Ovary (tissue), 3 donors: ENCODE measurements at regions not wholly inside any gene's neighbourhood (a gene's known extent, or its start where the extent isn't known, plus 50 kb on each side); places are given as distances from the start of the nearest gene placed in this dataset.

ENCODE experiments used
- POLR2A ChIP-seq: fragments of 450-650 bp; IDR thresholded peaks from one replicate; pipeline ENCODE4 v1.6.1; 2017; ENCODE audit warnings: antibody characterized with exemption, mild to moderate bottlenecking, moderate library complexity
- TF ChIP-seq, protein P1 (sequence below), 3 donors: fragments of 450-650 bp in 2 of 3; fragments of 200-600 bp in 1 of 3; IDR thresholded peaks; one replicate each; pipeline versions ENCODE4 v1.5.1 to v1.8.0; 2016 to 2022; ENCODE audit warnings: antibody characterized with exemption in 3 of 3, mild to moderate bottlenecking in 1 of 3
- donor health status: DM: no; HTN: no; CAD: no.

DNA sequence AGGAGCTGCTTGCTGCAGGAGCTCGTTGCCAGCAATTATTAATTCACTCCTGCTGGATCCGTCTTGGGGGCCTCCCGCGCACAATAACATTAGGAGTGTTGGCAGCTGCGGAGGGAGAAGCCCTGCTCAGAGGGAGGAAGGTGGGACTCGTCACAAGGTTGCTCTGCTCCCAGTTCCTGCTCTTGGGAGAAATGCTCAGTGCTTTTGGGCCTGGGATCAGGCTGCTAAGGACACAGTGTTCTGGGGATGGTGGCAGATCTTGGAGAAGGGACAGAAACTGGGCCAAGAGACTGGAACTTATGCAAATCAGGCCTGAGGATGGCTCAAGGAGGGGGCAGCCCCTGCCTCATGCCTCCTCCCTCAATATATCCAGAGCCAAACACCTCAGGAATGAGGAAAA lies 78.9 kb upstream of the OLFM4 start:
- TF ChIP-seq, protein P1, sequence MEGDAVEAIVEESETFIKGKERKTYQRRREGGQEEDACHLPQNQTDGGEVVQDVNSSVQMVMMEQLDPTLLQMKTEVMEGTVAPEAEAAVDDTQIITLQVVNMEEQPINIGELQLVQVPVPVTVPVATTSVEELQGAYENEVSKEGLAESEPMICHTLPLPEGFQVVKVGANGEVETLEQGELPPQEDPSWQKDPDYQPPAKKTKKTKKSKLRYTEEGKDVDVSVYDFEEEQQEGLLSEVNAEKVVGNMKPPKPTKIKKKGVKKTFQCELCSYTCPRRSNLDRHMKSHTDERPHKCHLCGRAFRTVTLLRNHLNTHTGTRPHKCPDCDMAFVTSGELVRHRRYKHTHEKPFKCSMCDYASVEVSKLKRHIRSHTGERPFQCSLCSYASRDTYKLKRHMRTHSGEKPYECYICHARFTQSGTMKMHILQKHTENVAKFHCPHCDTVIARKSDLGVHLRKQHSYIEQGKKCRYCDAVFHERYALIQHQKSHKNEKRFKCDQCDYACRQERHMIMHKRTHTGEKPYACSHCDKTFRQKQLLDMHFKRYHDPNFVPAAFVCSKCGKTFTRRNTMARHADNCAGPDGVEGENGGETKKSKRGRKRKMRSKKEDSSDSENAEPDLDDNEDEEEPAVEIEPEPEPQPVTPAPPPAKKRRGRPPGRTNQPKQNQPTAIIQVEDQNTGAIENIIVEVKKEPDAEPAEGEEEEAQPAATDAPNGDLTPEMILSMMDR (IDR thresholded peaks at IDR 0.05) = no peak
- no peak for TF ChIP-seq POLR2A
